HFFc6 (cell line): ENCODE measurements at regions not wholly inside any gene's neighbourhood (a gene's known extent, or its start where the extent isn't known, plus 50 kb on each side); places are given as distances from the start of the nearest gene placed in this dataset.
A peak's percentile ranks its signal among the peaks of the same experiment; 100 is the strongest.

Experiments
- DNase-seq: peaks from one replicate; pipeline ENCODE4 v3.0.0-alpha.2; 2018
- H3K27ac Mint-ChIP-seq: 2 replicates; pipeline ENCODE4 v1.8.0; 2020; ENCODE audit warnings: mild to moderate bottlenecking, mixed read lengths
- H3K27me3 Mint-ChIP-seq: 2 replicates; pipeline ENCODE4 v1.8.0; 2021; ENCODE audit warnings: mild to moderate bottlenecking, moderate library complexity, mixed read lengths; ENCODE audit not compliant: insufficient read depth
- H3K36me3 Mint-ChIP-seq: 2 replicates; pipeline ENCODE4 v1.8.0; 2021; ENCODE audit warnings: low read depth, mixed read lengths
- H3K4me1 Mint-ChIP-seq: 2 replicates; pipeline ENCODE4 v1.8.0; 2020; ENCODE audit warnings: low read depth, mixed read lengths
- H3K4me3 Mint-ChIP-seq: 2 replicates; pipeline ENCODE4 v1.8.0; 2020; ENCODE audit warnings: mild to moderate bottlenecking, moderate library complexity, mixed read lengths
- H3K9me3 Mint-ChIP-seq: 2 replicates; pipeline ENCODE4 v1.8.0; 2020; ENCODE audit warnings: mild to moderate bottlenecking, mixed read lengths
- CTCF ChIP-seq: fragments of 200-600 bp; sonication (generic); IDR thresholded peaks from 2 replicates; pipeline ENCODE4 v1.5.0; 2021; ENCODE audit warnings: antibody characterized with exemption, mild to moderate bottlenecking

- H3K9me3 Mint-ChIP-seq = peaks cover 6% of the 10 kb centered on the region; the same call in 1 of the 2 replicates
- H3K36me3 Mint-ChIP-seq = peaks cover 22% of the 10 kb centered on the region
- DNase-seq = no peak
- peaks cover 50% of the 10 kb centered on the region for H3K4me1 Mint-ChIP-seq
- no peaks in the 10 kb centered on the region; the same call in 1 of the 2 replicates for H3K27me3 Mint-ChIP-seq
- no peak for TF ChIP-seq CTCF
- H3K27ac Mint-ChIP-seq = no peak overlapping the region
- no peak overlapping the region for H3K4me3 Mint-ChIP-seq
Measured at GRCh38 chr15:39460748-39461147, 120.1 kb upstream of the THBS1 start.

GRCh38 chr15:39461536-39462130, 119.2 kb upstream of the THBS1 start:
- Mint-ChIP-seq H3K9me3 (peaks cover 6% of the 10 kb centered on the region; the same call in 1 of the 2 replicates), H3K4me1 (peaks cover 42% of the 10 kb centered on the region), H3K4me3 (no peak overlapping the region), H3K27ac (peak overlapping the region; percentile 24), H3K27me3 (no peaks in the 10 kb centered on the region; the same call in 1 of the 2 replicates), H3K36me3 (peaks cover 22% of the 10 kb centered on the region)
- DNase-seq = no peak
- TF ChIP-seq CTCF = no peak

- Mint-ChIP-seq H3K4me3 (peak overlapping the region; percentile 26; the same call in 1 of the 2 replicates), H3K27ac (peak overlapping the region; percentile 72)
- DNase-seq = no peak
Measured at GRCh38 chr15:39462691-39463090, 118.2 kb upstream of the THBS1 start.

GRCh38 chr15:39465843-39466749, 114.8 kb upstream of the THBS1 start:
- H3K4me3 Mint-ChIP-seq = no peak overlapping the region
- peaks cover 54% of the 10 kb centered on the region for H3K4me1 Mint-ChIP-seq
- peak; percentile 61 for DNase-seq
- no peak overlapping the region for H3K27ac Mint-ChIP-seq
- H3K36me3 Mint-ChIP-seq = peaks cover 34% of the 10 kb centered on the region
- TF ChIP-seq CTCF = no peak
- peaks cover 6% of the 10 kb centered on the region for H3K9me3 Mint-ChIP-seq
- H3K27me3 Mint-ChIP-seq = no peaks in the 10 kb centered on the region; the same call in 1 of the 2 replicates

More at GRCh38 chr15:39462691-39463090, 118.2 kb upstream of the THBS1 start:
- Mint-ChIP-seq H3K4me1 (peaks cover 42% of the 10 kb centered on the region), H3K9me3 (peaks cover 6% of the 10 kb centered on the region; the same call in 1 of the 2 replicates), H3K27me3 (no peaks in the 10 kb centered on the region; the same call in 1 of the 2 replicates), H3K36me3 (peaks cover 22% of the 10 kb centered on the region)
- TF ChIP-seq CTCF = no peak

GRCh38 chr15:39466750-39467105, 114.2 kb upstream of the THBS1 start:
- Mint-ChIP-seq H3K4me3 (no peak overlapping the region), H3K27ac (no peak overlapping the region)

More at GRCh38 chr15:39466750-39467105, 114.2 kb upstream of the THBS1 start:
- Mint-ChIP-seq H3K4me1 (peaks cover 54% of the 10 kb centered on the region), H3K27me3 (no peaks in the 10 kb centered on the region; the same call in 1 of the 2 replicates), H3K9me3 (peaks cover 6% of the 10 kb centered on the region), H3K36me3 (peaks cover 30% of the 10 kb centered on the region)
- TF ChIP-seq CTCF = no peak
- no peak for DNase-seq
